H1 (cell line): ENCODE measurements at regions not wholly inside any gene's neighbourhood (a gene's known extent, or its start where the extent isn't known, plus 50 kb on each side); places are given as distances from the start of the nearest gene placed in this dataset.

ENCODE experiments used
- CTCF ChIA-PET: fragments of 300-600 bp; sonication (Branson Sonifier 250); formaldehyde crosslinking; loops from one replicate; lab custom pipeline; 2021; ENCODE audit not compliant: partially characterized antibody; lab: Charles Lee
- POLR2A ChIA-PET: fragments of 300-600 bp; sonication (Branson Sonifier 250); formaldehyde crosslinking; loops from one replicate; lab custom pipeline; 2021; ENCODE audit warnings: inconsistent platforms; ENCODE audit not compliant: partially characterized antibody; lab: Charles Lee
- DNase-seq, 2 experiments: peaks; one replicate each; pipeline versions ENCODE4 v3.0.0 to v3.0.0-alpha.2; 2010 to 2022; ENCODE audit warnings: low spot score in 2 of 2, low read depth in 1 of 2, mixed read lengths in 1 of 2
- FAIRE-seq: peaks from 2 replicates; lab custom pipeline; 2011; peaks lifted over from hg19 to GRCh38; lab: Jason Lieb, UNC
- H2AFZ ChIP-seq: 2 replicates; pipeline ENCODE4 v1.8.1; 2012; ENCODE audit warnings: low read length, inconsistent platforms
- H2AK5ac ChIP-seq: 2 replicates; pipeline ENCODE4 v1.6.1; 2013; ENCODE audit warnings: low read depth, low read length
- H2BK120ac ChIP-seq: replicated peaks from 2 replicates; pipeline ENCODE3; 2013; ENCODE audit warnings: low read depth, low read length, inconsistent platforms
- H2BK12ac ChIP-seq: 2 replicates; pipeline ENCODE4 v1.6.1; 2013; ENCODE audit warnings: low read depth, low read length
- H2BK15ac ChIP-seq: 2 replicates; pipeline ENCODE4 v1.6.1; 2013; ENCODE audit warnings: low read length
- H2BK20ac ChIP-seq: 2 replicates; pipeline ENCODE4 v1.6.1; 2013; ENCODE audit warnings: low read length
- H2BK5ac ChIP-seq: 2 replicates; pipeline ENCODE4 v1.6.1; 2013; ENCODE audit warnings: low read depth, low read length
- H3K14ac ChIP-seq: 2 replicates; pipeline ENCODE4 v1.6.1; 2013; ENCODE audit warnings: inconsistent platforms; ENCODE audit not compliant: insufficient read length
- H3K18ac ChIP-seq: 2 replicates; pipeline ENCODE4 v1.6.1; 2013; ENCODE audit warnings: low read length; ENCODE audit errors: extremely low read depth
- H3K23ac ChIP-seq: 2 replicates; pipeline ENCODE4 v1.6.1; 2013; ENCODE audit warnings: inconsistent platforms; ENCODE audit not compliant: insufficient read length
- H3K23me2 ChIP-seq: 2 replicates; pipeline ENCODE4 v1.6.1; 2013; ENCODE audit warnings: low read depth, low read length
- H3K27ac ChIP-seq: 2 replicates; pipeline ENCODE4 v1.6.1; 2011; ENCODE audit warnings: low read depth, low read length, inconsistent platforms
- H3K27me3 ChIP-seq, 4 experiments: replicated peaks in 1 of 4; 1 replicate in 1 of 4; 2 replicates in 3 of 4; pipeline versions ENCODE4 v1.6.1 to v1.8.1; 2011 to 2013; ENCODE audit warnings: low read length in 3 of 4, mild to moderate bottlenecking in 3 of 4, inconsistent platforms in 2 of 4, mixed read lengths in 2 of 4, moderate library complexity in 1 of 4; ENCODE audit not compliant: control insufficient read depth in 3 of 4, insufficient read depth in 3 of 4; ENCODE audit errors: extremely low read depth in 1 of 4
- H3K36me3 ChIP-seq, 4 experiments: 2 replicates each; pipeline versions ENCODE4 v1.6.1 to v1.8.1; 2011 to 2013; ENCODE audit warnings: mild to moderate bottlenecking in 4 of 4, low read length in 3 of 4, moderate library complexity in 2 of 4, control low read depth in 1 of 4, inconsistent platforms in 1 of 4; ENCODE audit not compliant: insufficient read depth in 4 of 4, control insufficient read depth in 2 of 4
- H3K4ac ChIP-seq: replicated peaks from 2 replicates; pipeline ENCODE3; 2013; ENCODE audit warnings: low read length, low read depth, mixed read lengths, inconsistent platforms; ENCODE audit not compliant: insufficient read length
- H3K4me1 ChIP-seq, 4 experiments: replicated peaks in 1 of 4; 1 replicate in 1 of 4; 2 replicates in 3 of 4; pipeline versions ENCODE4 v1.6.1 to v1.8.1; 2011 to 2013; ENCODE audit warnings: low read length in 3 of 4, inconsistent platforms in 2 of 4, mixed read lengths in 1 of 4; ENCODE audit not compliant: insufficient read depth in 4 of 4, control insufficient read depth in 3 of 4
- H3K4me2 ChIP-seq, 2 experiments: 2 replicates each; pipeline versions ENCODE4 v1.6.1 to v1.8.1; 2011 to 2013; ENCODE audit warnings: low read depth in 2 of 2, low read length in 2 of 2, control low read depth in 1 of 2, inconsistent platforms in 1 of 2, mild to moderate bottlenecking in 1 of 2; ENCODE audit not compliant: insufficient read depth in 1 of 2
- H3K4me3 ChIP-seq, 4 experiments: fragments of 200-600, 300-600 bp in 1 of 4; sonication (generic), shearing (Covaris generic), sonication (Bioruptor Twin) in 1 of 4; 2 replicates each; pipeline versions ENCODE4 v1.5.1 to v1.8.1; 2011 to 2016; ENCODE audit warnings: low read length in 4 of 4, low read depth in 3 of 4, control low read depth in 2 of 4, inconsistent platforms in 2 of 4, mild to moderate bottlenecking in 2 of 4, mixed read lengths in 1 of 4, moderate library complexity in 1 of 4; ENCODE audit not compliant: insufficient read depth in 2 of 4; ENCODE audit errors: extremely low read depth in 1 of 4
- H3K56ac ChIP-seq: replicated peaks from 2 replicates; pipeline ENCODE3; 2013; ENCODE audit warnings: low read depth, mild to moderate bottlenecking, mixed read lengths, low read length, inconsistent platforms; ENCODE audit not compliant: insufficient read length
- H3K79me1 ChIP-seq: 2 replicates; pipeline ENCODE4 v1.6.1; 2013; ENCODE audit warnings: low read depth, low read length, control low read depth
- H3K79me2 ChIP-seq, 2 experiments: 2 replicates each; pipeline versions ENCODE4 v1.6.1 to v1.8.1; 2012 to 2013; ENCODE audit warnings: low read length in 2 of 2, mild to moderate bottlenecking in 2 of 2, inconsistent platforms in 1 of 2; ENCODE audit not compliant: insufficient read depth in 2 of 2, control insufficient read depth in 1 of 2
- H3K9ac ChIP-seq, 4 experiments: replicated peaks in 1 of 4; 1 replicate in 1 of 4; 2 replicates in 3 of 4; pipeline versions ENCODE4 v1.6.1 to v1.8.1; 2011 to 2013; ENCODE audit warnings: low read depth in 3 of 4, low read length in 3 of 4, control low read depth in 2 of 4, mild to moderate bottlenecking in 2 of 4, moderate library complexity in 2 of 4, inconsistent platforms in 1 of 4; ENCODE audit errors: extremely low read depth in 1 of 4
- H3K9me3 ChIP-seq, 2 experiments: 2 replicates each; pipeline versions ENCODE4 v1.6.1 to v1.8.1; 2012 to 2013; ENCODE audit warnings: mild to moderate bottlenecking in 2 of 2, moderate library complexity in 2 of 2, control low read depth in 1 of 2, inconsistent platforms in 1 of 2, low read depth in 1 of 2, low read length in 1 of 2, mixed read lengths in 1 of 2; ENCODE audit not compliant: insufficient read depth in 2 of 2
- H4K20me1 ChIP-seq, 2 experiments: replicated peaks in 1 of 2; 2 replicates each; pipeline versions ENCODE3 to v1.8.1; 2011 to 2013; ENCODE audit warnings: inconsistent platforms in 2 of 2, low read length in 2 of 2, mild to moderate bottlenecking in 1 of 2; ENCODE audit not compliant: insufficient read depth in 2 of 2, control insufficient read depth in 1 of 2
- H4K5ac ChIP-seq: 2 replicates; pipeline ENCODE4 v1.6.1; 2013; ENCODE audit warnings: low read length, low read depth, mixed read lengths, inconsistent platforms; ENCODE audit not compliant: insufficient read length
- H4K8ac ChIP-seq: 2 replicates; pipeline ENCODE4 v1.8.0; 2013; ENCODE audit warnings: mild to moderate bottlenecking, moderate library complexity, low read length, inconsistent platforms; ENCODE audit not compliant: insufficient read depth; ENCODE audit errors: extremely low read depth
- H4K91ac ChIP-seq: replicated peaks from 2 replicates; pipeline ENCODE3; 2013; ENCODE audit warnings: low read length, mixed read lengths, inconsistent platforms; ENCODE audit not compliant: insufficient read length
- CREB1 ChIP-seq: IDR thresholded peaks from 2 replicates; pipeline ENCODE4 v1.6.1; 2012; ENCODE audit warnings: inconsistent platforms
- KDM4A ChIP-seq: IDR thresholded peaks from one replicate; pipeline ENCODE4 v1.7.1; 2012; ENCODE audit warnings: low read depth, mild to moderate bottlenecking, moderate library complexity, low read length, inconsistent platforms; ENCODE audit not compliant: severe bottlenecking
- MAFK ChIP-seq: IDR thresholded peaks from 2 replicates; pipeline ENCODE4 v1.6.1; 2012; ENCODE audit warnings: low read depth, mild to moderate bottlenecking, improper control_type of control experiment, low read length
- NANOG ChIP-seq: IDR thresholded peaks from 2 replicates; pipeline ENCODE4 v1.6.1; 2011; ENCODE audit warnings: low read length, low read depth, mild to moderate bottlenecking, inconsistent platforms; ENCODE audit not compliant: insufficient read depth, poor library complexity, severe bottlenecking
- SP4 ChIP-seq: IDR thresholded peaks from 2 replicates; pipeline ENCODE4 v1.6.1; 2012; ENCODE audit warnings: low read length, inconsistent platforms
- SUZ12 ChIP-seq: fragments of 200-600 bp; sonication (generic); IDR thresholded peaks from 2 replicates; pipeline ENCODE4 v1.6.1; 2012; ENCODE audit warnings: mild to moderate bottlenecking, inconsistent platforms, low read length, moderate library complexity, mixed read lengths
- TEAD4 ChIP-seq: IDR thresholded peaks from 2 replicates; pipeline ENCODE4 v1.6.1; 2012; ENCODE audit warnings: low read depth, low read length, inconsistent platforms, mixed read lengths
- WGBS, 2 experiments: shearing (Covaris generic) in 1 of 2; methylation state at CpG; one replicate each; pipeline versions ENCODE4 v1.1.6 to v1.1.7; 2013 to 2015; ENCODE audit warnings: low lambda C conversion rate in 2 of 2, mixed read lengths in 2 of 2, inconsistent platforms in 1 of 2, low coverage in 1 of 2, missing lambda C conversion rate in 1 of 2; ENCODE audit not compliant: insufficient replicate concordance in 2 of 2, insufficient coverage in 1 of 2, insufficient read length in 1 of 2; ENCODE audit errors: extremely low coverage in 1 of 2, missing lambda C conversion rate in 1 of 2; 5-methylcytosine and 5-hydroxymethylcytosine counted together

- CTCF ChIA-PET = no interaction called here
- WGBS, 2 experiments = 90% methylated on average over 5 of the region's 5 CpGs; no CpG with 5 or more reads in 1 of the 2 experiments
These were observed 57.7 kb upstream of the SLC7A11 start for GRCh38 chr4:138299881-138300280.

More at GRCh38 chr4:138299881-138300280, 57.7 kb upstream of the SLC7A11 start:
- Histone ChIP-seq H2AFZ (peak overlapping the region; percentile 76; the same call in 1 of the 2 replicates), H3K14ac (no peak overlapping the region), H3K18ac (no peak overlapping the region), H2BK12ac (no peak overlapping the region), H3K23ac (no peak overlapping the region), H3K4ac (no peak overlapping the region), H3K23me2 (no peaks in the 10 kb centered on the region), H4K91ac (no peak overlapping the region), H2BK15ac (no peak overlapping the region), H2BK5ac (no peak overlapping the region), H3K79me1 (no peaks in the 10 kb centered on the region), H3K36me3 (no peaks in the 10 kb centered on the region), H3K4me1 (no peaks in the 10 kb centered on the region), H4K8ac (no peak overlapping the region), H2BK120ac (no peak overlapping the region), H3K9ac (no peak overlapping the region), H3K4me2 (no peak overlapping the region), H4K20me1 (no peaks in the 10 kb centered on the region), H3K9me3 (no peaks in the 10 kb centered on the region), H3K79me2 (no peaks in the 10 kb centered on the region), H3K56ac (no peak overlapping the region), H3K27me3 (no peaks in the 10 kb centered on the region), H4K5ac (no peak overlapping the region), H3K27ac (no peak overlapping the region), H3K4me3 (no peak overlapping the region), H2BK20ac (no peak overlapping the region), H2AK5ac (no peak overlapping the region)
- POLR2A ChIA-PET = no interaction called here
- DNase-seq = no peak
- no peak for FAIRE-seq
- no peak for TF ChIP-seq KDM4A
- no peak for TF ChIP-seq MAFK
- TF ChIP-seq SUZ12 = no peak
- TF ChIP-seq SP4 = no peak
- no peak for TF ChIP-seq NANOG
- TF ChIP-seq CREB1 = no peak
- TF ChIP-seq TEAD4 = no peak
- TF ChIP-seq, all 59 proteins: peak for 0
